ENCODE measurements at regions not wholly inside any gene's neighbourhood (a gene's known extent, or its start where the extent isn't known, plus 50 kb on each side); places are given as distances from the start of the nearest gene placed in this dataset.

- no peak overlapping the region for H3K4me2 ChIP-seq (ENCODE audit: low read depth, low read length)
- H3F3A ChIP-seq (ENCODE audit: insufficient read depth, low read length): no peaks in the 10 kb centered on the region
- TF ChIP-seq, protein P1, sequence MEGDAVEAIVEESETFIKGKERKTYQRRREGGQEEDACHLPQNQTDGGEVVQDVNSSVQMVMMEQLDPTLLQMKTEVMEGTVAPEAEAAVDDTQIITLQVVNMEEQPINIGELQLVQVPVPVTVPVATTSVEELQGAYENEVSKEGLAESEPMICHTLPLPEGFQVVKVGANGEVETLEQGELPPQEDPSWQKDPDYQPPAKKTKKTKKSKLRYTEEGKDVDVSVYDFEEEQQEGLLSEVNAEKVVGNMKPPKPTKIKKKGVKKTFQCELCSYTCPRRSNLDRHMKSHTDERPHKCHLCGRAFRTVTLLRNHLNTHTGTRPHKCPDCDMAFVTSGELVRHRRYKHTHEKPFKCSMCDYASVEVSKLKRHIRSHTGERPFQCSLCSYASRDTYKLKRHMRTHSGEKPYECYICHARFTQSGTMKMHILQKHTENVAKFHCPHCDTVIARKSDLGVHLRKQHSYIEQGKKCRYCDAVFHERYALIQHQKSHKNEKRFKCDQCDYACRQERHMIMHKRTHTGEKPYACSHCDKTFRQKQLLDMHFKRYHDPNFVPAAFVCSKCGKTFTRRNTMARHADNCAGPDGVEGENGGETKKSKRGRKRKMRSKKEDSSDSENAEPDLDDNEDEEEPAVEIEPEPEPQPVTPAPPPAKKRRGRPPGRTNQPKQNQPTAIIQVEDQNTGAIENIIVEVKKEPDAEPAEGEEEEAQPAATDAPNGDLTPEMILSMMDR (IDR thresholded peaks at IDR 0.05; ENCODE audit: low read length): peak; percentile 82
- no peak for TF ChIP-seq EZH2phosphoT487 (IDR thresholded peaks at IDR 0.05; ENCODE audit: low read length)
- TF ChIP-seq EZH2 (optimal IDR thresholded peaks at IDR 0.05; ENCODE audit: low read depth, low read length): no peak
- H4K20me1 ChIP-seq (ENCODE audit: insufficient read depth, low read length): no peaks in the 10 kb centered on the region
- H3K27me3 ChIP-seq (replicated peaks; ENCODE audit: insufficient read depth, low read length): no peaks in the 10 kb centered on the region
- H3K9me2 ChIP-seq (replicated peaks; ENCODE audit: insufficient read depth, low read length): no peaks in the 10 kb centered on the region
- no peak overlapping the region for H3K9ac ChIP-seq (ENCODE audit: low read length)
- H3K79me2 ChIP-seq (ENCODE audit: low read length): no peaks in the 10 kb centered on the region
- H3K4me1 ChIP-seq (ENCODE audit: low read length): no peaks in the 10 kb centered on the region
- no peak overlapping the region for H2AFZ ChIP-seq (ENCODE audit: low read length)
- peak; percentile 27 for DNase-seq
- no peak overlapping the region for H3K4me3 ChIP-seq (ENCODE audit: low read length)
- no peaks in the 10 kb centered on the region for H3K9me3 ChIP-seq (replicated peaks; ENCODE audit: insufficient read depth, low read length)
- no peaks in the 10 kb centered on the region for H3K36me3 ChIP-seq (replicated peaks; ENCODE audit: insufficient read depth, low read length)
- H3K27ac ChIP-seq (ENCODE audit: low read length): no peak overlapping the region
Measured at GRCh38 chr4:22897520-22898108, 204.9 kb downstream of the GBA3 start.

- Histone ChIP-seq H3K9me2 (replicated peaks; ENCODE audit: insufficient read depth, low read length) (no peaks in the 10 kb centered on the region), H3K4me1 (ENCODE audit: low read length) (no peaks in the 10 kb centered on the region), H3K9ac (ENCODE audit: low read length) (no peak overlapping the region), H3K9me3 (replicated peaks; ENCODE audit: insufficient read depth, low read length) (no peaks in the 10 kb centered on the region), H2AFZ (ENCODE audit: low read length) (no peak overlapping the region), H3K79me2 (ENCODE audit: low read length) (no peaks in the 10 kb centered on the region), H3K36me3 (replicated peaks; ENCODE audit: insufficient read depth, low read length) (no peaks in the 10 kb centered on the region), H4K20me1 (ENCODE audit: insufficient read depth, low read length) (no peaks in the 10 kb centered on the region), H3K27ac (ENCODE audit: low read length) (no peak overlapping the region), H3K27me3 (replicated peaks; ENCODE audit: insufficient read depth, low read length) (no peaks in the 10 kb centered on the region), H3K4me3 (ENCODE audit: low read length) (no peak overlapping the region), H3F3A (ENCODE audit: insufficient read depth, low read length) (no peaks in the 10 kb centered on the region), H3K4me2 (ENCODE audit: low read depth, low read length) (no peak overlapping the region)
- DNase-seq: no peak
- TF ChIP-seq EZH2 (optimal IDR thresholded peaks at IDR 0.05; ENCODE audit: low read depth, low read length): no peak
- no peak for TF ChIP-seq EZH2phosphoT487 (IDR thresholded peaks at IDR 0.05; ENCODE audit: low read length)
- TF ChIP-seq, protein P1 (IDR thresholded peaks at IDR 0.05; ENCODE audit: low read length): no peak
Measured at GRCh38 chr4:22895482-22895881, 202.7 kb downstream of the GBA3 start.

- Histone ChIP-seq H3K9me2 (replicated peaks; ENCODE audit: insufficient read depth, low read length) (no peaks in the 10 kb centered on the region), H3K27me3 (replicated peaks; ENCODE audit: insufficient read depth, low read length) (no peaks in the 10 kb centered on the region), H3K4me2 (ENCODE audit: low read depth, low read length) (no peak overlapping the region), H3K36me3 (replicated peaks; ENCODE audit: insufficient read depth, low read length) (no peaks in the 10 kb centered on the region), H3K4me3 (ENCODE audit: low read length) (no peak overlapping the region), H2AFZ (ENCODE audit: low read length) (no peak overlapping the region), H3K27ac (ENCODE audit: low read length) (no peak overlapping the region), H3K79me2 (ENCODE audit: low read length) (no peaks in the 10 kb centered on the region), H3K4me1 (ENCODE audit: low read length) (no peaks in the 10 kb centered on the region), H3K9ac (ENCODE audit: low read length) (no peak overlapping the region), H3K9me3 (replicated peaks; ENCODE audit: insufficient read depth, low read length) (no peaks in the 10 kb centered on the region), H4K20me1 (ENCODE audit: insufficient read depth, low read length) (no peaks in the 10 kb centered on the region), H3F3A (ENCODE audit: insufficient read depth, low read length) (no peaks in the 10 kb centered on the region)
- DNase-seq: no peak
- TF ChIP-seq EZH2phosphoT487 (IDR thresholded peaks at IDR 0.05; ENCODE audit: low read length) (no peak), EZH2 (optimal IDR thresholded peaks at IDR 0.05; ENCODE audit: low read depth, low read length) (no peak)
- TF ChIP-seq, protein P1 (IDR thresholded peaks at IDR 0.05; ENCODE audit: low read length): no peak
Measured at GRCh38 chr4:22884157-22884556, 191.4 kb downstream of the GBA3 start.
